SU-DHL-6 (cell line): ENCODE measurements at regions not wholly inside any gene's neighbourhood (a gene's known extent, or its start where the extent isn't known, plus 50 kb on each side); places are given as distances from the start of the nearest gene placed in this dataset.

Experiments used
- EZH2phosphoT487 ChIP-seq: fragments of 200-600 bp; sonication (generic), shearing (Covaris generic); conservative IDR thresholded peaks from 2 replicates; pipeline ENCODE4 v1.6.1; 2018; ENCODE audit warnings: mild to moderate bottlenecking, antibody characterized with exemption, low read length, moderate library complexity, mixed read lengths
- TF ChIP-seq, protein P1 (sequence below): fragments of 200-600 bp; sonication (generic); IDR thresholded peaks from one replicate; pipeline ENCODE4 v1.5.1; 2017; ENCODE audit warnings: antibody characterized with exemption, mild to moderate bottlenecking, low read length, moderate library complexity; ENCODE audit not compliant: insufficient read depth, poor library complexity, severe bottlenecking

DNA sequence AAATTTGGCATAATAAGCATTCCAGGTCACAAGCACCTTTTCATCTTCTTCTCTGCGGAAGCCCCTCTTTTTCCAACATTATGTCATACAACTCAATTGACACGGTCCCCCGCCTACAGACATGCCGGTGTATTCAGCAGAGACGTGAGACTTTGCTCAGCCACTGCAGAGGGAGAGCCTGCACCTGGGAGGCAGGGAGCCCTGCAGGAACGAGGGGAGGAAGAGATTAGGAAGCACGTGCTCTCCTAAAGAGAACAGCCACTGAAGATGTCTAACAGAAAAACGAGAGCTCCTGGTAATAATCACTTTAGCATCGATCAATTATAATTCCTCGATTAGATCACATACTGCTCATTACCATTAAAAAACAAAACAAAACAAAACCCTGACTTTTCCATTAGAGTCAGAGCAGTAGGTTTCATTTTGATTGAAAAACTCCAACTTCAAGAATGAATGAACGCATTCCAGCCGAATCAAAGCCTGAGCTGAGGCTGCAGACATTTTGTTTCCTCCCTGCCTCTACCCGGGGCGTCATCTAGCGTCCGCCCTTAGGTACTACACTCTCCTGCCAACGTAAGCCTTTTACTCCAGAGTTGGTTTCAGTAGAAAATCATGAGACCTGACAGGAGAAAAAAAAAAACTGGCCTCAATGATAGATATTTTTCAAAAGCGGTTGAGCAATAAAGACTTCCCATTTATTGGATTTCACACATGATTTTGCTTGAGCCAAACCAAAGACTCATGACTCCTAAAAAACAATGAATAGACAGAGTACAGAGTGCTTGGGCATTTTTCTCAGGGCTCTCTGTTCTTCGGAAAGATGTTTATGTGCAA, 194.5 kb downstream of the KATNAL1 start:
- TF ChIP-seq, protein P1, sequence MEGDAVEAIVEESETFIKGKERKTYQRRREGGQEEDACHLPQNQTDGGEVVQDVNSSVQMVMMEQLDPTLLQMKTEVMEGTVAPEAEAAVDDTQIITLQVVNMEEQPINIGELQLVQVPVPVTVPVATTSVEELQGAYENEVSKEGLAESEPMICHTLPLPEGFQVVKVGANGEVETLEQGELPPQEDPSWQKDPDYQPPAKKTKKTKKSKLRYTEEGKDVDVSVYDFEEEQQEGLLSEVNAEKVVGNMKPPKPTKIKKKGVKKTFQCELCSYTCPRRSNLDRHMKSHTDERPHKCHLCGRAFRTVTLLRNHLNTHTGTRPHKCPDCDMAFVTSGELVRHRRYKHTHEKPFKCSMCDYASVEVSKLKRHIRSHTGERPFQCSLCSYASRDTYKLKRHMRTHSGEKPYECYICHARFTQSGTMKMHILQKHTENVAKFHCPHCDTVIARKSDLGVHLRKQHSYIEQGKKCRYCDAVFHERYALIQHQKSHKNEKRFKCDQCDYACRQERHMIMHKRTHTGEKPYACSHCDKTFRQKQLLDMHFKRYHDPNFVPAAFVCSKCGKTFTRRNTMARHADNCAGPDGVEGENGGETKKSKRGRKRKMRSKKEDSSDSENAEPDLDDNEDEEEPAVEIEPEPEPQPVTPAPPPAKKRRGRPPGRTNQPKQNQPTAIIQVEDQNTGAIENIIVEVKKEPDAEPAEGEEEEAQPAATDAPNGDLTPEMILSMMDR = peak; percentile 94
- TF ChIP-seq EZH2phosphoT487 = no peak
